Femur (tissue), 1 donor: ENCODE measurements at regions not wholly inside any gene's neighbourhood (a gene's known extent, or its start where the extent isn't known, plus 50 kb on each side); places are given as distances from the start of the nearest gene placed in this dataset.
A peak's percentile ranks its signal among the peaks of the same experiment; 100 is the strongest.
"Not testable (repeated sequence)": the region's sequence is repeated elsewhere in the genome, so short reads cannot be mapped to it uniquely, and the experiment has no call there.

ENCODE experiments used
- DNase-seq: peaks from one replicate; pipeline ENCODE4 v3.0.0-alpha.2; 2017

DNA sequence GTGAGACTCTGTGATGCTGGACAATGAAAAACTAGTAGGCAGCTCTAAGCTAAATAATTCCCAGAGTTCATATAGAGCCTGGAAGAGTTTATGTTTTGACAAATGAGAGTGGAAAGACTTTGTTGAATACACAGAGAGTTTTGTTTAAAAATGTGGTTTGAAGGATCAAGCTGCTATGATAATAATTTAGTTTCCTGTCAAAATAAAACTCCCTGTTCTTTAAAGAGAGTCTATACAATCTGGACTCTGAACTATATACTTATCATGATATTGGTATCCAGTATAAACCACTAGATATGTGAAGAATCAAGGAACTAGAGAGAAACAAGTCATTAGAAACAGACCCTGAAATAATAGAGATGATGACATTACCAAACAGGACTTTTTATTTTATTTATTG, 158.6 kb downstream of the C4orf33 start:
- no peak for DNase-seq

DNA sequence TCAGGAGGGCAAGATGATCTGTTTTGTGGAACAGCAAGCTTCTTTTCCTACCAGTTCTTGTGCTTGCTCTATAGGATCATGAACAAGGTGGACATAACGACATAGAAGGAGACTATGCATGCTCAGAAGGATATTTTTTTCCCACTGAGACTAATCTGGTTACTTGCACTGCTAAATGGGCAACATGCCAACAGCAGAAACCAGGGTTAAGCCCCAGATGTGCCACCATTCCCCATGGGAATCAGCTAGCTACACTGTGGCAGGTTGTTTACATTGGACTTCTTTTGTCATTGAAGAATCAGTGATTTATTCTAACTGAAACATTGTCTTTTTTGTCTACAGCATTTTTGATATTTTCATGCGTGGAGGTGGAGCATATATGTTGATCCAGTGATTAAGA, 165.6 kb downstream of the C4orf33 start:
- DNase-seq, result no peak

DNA sequence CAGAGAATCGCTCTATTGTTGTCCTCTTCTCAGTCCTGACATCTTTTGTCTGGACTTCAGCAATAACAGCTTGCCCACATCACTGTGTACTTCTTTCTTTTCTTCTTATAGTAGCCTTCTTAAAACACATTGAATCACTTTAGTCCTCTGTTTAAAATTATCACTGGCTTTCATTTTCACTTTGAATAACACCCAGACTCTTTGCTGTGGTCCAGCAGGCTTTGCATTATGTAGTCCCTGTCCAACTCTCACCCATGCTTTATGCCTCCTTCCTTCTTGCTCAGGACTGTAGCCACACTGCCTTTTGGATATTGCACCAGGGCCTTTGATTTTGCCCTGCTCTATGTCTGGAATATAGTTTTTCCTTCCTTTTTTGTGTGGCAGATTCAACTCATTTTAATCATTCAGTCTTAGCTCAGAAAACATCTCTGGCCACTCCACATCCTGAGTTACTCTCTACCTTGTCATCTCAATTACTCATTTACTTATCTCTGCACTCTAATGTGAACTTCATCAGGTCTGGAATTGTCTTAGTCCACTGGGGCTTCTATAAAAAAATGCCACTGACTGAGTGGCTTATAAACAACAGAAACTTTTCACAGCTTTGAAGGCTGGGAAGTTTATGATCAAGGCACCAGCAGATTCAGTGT, 168.2 kb downstream of the C4orf33 start:
- no peak for DNase-seq

DNA sequence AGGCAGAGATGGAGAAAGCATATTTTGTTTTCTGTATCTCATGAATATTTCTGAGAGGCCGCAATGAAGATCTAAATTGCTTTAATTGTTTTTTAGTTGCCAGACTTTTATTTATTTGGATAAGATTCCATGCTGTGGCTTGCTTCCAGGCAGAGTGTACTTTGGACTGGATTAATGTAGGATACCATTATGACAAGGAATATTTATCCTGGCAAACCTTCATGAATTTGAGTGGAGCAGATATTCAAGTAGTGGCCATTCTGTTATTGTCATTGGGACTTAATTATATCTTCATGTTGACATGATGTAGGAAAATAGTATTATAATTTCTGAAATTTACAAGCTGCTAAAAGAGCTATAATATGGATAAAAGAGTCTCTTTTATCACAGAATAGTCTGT, 182.9 kb downstream of the C4orf33 start:
- DNase-seq, result no peak

DNA sequence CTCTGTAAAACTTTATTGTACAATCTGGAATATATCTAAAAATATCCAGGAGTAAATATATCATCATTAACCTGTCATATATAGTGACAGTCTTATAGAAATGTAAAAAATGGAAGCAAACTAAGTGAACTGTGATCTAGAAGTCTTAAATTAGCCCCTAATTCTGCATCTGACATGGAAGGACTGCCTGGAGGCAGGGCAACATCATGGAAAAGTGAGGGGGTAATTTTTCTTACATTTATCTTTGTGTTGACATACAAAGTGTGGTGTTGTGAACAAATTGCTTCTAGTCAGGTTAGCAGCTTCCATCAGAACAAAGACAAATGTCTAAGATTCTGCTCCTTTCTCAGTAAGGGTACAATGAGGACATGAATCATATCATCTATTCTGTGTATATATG, 186.3 kb downstream of the C4orf33 start:
- no peak for DNase-seq

DNA sequence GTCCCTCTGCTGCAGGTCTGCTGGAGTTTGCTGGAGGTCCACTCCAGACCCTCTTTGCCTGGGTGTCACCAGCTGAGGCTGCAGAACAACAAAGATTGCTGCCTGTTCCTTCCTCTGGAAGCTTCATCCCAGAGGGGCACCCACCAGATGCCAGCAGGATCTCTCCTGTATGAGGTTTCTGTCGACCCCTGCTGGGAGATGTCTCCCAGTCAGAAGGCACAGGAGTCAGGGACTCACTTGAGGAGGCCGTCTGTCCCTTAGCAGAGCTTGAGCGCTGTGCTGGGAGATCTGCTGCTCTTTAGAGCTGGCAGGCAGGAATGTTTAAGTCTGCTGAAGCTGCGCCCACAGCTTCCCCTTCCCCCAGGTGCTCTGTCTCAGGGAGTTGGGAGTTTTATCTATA, 196.2 kb downstream of the C4orf33 start:
- DNase-seq, result not testable (repeated sequence)

DNA sequence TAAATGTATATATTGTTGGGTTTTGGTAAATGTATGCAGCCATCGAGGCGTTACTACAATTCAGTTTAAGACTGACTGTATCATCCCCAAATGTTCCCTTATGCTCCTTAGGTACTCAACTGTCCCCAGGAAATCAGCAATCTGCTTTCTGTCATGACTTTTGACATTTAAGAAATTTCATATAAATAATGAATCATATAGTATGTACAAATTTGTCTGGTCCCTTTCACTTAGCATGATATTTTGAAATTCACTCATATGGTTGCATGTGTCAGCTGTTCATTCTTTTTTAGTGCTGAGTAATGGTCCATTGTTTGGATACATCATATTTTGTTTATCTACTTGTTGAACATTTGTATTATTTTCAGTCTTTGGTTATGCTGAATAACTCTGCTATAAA, 218.8 kb downstream of the C4orf33 start:
- no peak for DNase-seq

DNA sequence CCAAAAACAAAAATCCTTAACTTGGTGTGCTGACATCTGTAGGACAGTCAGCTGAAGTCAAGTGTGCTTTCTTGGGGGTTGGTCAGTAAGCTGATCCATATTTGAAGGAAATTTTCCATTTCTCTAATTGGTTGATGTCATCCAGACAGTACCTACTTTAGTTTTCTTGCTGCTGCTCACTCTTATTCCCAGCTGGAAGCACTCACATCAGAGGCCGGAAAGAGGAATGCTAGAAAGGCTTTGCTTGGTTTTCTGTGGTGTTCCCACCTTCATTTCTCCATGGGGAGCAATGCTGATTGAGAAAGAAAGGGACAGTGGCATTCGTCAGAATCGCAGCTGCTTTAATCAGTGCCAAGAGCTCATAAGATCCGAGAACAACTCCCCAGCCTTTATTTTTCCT, 227.0 kb downstream of the C4orf33 start:
- DNase-seq, result no peak

DNA sequence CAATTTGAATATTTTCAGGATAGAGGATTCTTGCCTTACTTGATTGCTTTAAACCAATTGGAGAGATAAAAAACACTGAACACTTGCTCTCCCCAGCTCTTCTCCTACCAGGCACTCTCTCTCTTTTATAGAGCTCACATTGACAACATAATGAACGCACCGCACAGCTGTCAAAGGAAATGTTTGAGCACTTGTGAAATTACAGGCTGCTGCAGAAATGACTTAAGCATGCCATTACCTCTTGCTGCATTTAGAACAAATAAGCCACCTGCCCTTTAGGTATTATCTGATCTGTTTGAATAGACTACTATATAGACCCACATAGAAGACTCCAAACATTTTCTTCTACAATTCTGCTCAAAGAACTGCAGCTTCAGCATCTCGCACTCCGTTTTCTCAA, 227.7 kb downstream of the C4orf33 start:
- no peak for DNase-seq

DNA sequence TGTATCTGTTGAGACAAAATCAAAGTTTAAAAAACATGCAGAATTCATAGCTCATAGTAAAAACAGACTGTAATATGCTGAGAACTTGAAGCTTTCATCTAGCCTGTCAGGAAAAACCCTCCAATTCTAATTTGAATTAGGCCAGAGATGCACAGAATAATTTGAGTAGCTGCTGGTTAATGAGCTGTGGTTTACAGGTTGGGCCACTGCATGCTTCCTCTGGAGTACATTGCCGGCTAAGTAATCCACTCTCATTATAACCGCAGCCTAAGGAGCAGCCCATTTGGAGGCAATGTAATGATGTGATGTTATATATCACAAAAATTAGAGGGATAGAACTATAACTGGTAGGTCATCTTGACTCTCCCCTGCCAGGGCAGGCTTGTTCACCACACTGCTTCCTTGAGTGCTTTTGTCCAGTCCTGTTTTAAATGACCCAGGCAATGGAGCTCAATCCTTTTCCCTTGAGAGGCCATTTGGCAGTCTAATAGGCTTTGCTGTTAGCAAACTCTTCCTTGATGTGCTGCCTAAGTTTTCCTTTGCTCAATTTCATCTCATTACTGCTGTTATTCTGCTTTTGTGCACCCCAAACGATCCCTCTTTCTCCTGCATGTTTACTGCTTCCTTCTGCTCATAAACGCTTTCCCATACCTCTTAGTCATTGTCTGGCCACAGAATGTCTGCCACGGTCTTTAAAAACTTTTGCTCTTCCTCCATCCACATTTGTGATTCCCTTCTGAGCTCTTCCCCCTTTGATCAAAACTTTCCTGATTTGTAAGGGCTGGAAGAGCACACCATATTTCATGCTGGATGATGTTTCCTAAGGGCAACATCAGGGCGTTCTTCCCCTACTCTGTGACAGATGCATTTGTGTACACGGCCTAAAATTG, 230.9 kb downstream of the C4orf33 start:
- no peak for DNase-seq

DNA sequence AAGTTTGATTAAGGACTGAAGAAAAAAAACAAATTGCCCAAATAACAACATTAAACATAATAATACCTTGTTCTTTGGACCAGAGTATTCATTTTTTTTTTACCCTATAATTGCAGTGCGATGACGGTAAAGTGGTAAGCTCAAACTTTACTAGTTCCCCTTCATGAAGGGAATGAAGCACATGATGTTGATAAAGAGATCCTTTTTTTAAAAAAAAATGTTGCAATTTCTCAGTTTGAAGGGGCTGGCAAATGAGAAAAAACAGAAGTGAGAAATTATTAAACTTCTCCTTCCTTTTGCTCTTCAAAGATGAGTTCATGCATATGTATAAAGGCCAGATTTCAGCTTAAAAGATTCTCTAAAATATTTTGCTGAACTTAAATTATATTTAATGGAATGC, 231.7 kb downstream of the C4orf33 start:
- no peak for DNase-seq

DNA sequence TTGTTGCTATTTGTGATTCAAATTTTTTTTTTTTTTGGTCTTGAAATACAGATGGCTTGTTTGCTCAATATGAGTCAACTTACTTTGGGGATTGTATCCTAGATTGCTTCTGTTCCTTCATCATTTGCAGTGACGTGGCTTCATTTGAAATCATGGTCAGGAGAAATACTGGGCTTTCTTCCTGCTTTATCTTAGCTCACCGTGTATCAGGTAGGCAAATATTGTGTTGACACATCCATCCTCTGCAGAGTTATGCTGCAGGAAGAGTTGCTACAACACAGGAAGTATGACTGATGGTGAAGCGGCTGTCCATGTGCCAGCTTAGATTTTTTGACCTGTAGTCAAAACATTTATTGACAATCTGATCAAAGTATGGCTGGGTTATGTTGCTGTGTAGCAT, 232.2 kb downstream of the C4orf33 start:
- no peak for DNase-seq

DNA sequence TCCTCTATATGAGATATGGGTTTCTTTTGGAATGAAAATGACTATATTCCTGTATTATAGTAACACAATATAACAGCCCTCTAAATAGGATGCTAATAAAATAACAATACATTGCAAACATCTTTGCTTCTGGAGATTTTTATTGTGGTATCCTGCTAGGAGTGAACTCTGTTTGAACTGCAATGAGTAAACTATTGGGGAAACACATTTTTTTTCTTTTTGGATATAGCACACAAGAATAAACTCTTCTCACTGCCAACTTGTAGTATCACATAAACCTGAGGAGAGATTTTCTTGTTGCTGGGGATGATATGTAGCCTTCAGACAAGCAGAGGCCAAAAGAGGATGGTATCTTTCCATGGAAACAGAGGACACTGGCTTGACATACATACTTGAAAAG, 238.2 kb downstream of the C4orf33 start:
- DNase-seq, result no peak

DNA sequence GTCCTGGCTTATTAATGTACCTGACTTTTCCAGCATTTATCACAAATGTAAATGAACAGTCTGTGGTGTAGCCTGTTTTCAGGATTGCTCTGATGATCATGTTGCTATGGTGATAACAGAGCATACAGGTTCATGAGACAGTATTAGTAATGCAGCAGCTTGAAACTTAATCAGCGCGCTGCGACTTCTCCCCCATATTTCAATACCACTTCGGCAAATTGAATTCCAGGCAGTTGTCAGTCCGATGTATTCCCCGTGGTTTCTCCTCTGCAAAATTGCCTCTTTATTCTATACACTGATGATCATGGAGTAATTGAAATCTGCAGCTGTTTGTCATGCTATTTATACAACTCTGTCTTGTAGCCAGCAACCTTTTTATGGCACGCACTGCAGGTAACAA, 239.3 kb downstream of the C4orf33 start:
- DNase-seq, result peak; percentile 45

DNA sequence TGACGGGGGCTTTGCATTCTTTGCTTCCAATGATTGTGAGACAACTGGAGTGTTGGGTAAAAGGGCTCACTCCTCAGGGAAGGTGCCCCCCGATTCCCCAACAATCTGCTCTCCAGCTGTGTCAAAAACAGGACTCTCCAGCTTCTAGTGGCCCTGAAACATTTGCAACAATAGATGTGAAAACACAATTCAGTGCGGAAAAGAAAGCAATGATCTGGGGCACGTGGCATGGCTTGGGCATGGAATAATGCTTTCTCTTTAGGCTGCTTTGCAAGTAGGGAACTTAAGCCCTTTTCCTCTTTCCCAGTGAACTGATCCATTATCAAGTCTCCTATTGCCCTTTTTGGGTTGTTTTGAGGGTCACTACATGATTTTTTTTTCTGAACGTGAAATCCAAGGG, 239.9 kb downstream of the C4orf33 start:
- no peak for DNase-seq

DNA sequence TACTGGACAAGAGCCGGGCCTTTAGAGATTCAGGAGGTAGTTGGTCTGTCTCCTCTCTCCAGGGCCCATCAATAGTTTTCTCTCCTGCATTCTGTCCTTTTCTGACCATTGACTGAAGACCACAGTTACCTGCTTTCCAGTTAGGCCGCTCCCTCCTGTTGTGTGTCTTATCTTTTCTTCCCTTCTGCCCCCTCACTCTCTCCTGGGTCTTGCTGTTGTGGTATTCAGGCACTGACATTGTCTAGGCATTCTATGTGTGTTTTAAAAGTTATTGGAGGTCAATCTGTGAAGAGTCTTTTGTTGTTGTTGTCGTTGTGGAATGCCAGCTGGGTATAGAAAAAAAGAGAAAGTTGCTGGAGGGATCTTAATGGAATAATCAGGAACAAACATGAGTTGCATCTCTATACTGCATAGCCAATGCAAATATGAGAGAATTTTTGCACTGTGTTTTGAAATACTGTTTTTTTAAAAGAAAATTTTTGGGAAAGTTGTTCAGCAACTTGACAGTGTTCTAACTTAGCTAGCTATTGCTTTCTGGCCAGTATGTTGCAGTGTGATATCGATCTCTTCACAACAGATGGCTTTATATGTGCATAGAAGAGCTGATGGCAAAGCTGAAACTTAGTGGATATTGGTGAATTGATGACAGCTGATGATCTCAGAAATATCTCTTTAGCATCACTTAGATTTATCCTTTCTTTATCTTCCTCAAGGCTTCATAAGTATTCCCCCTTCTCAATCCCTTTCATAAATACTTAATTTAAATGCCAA, 240.7 kb downstream of the C4orf33 start:
- no peak for DNase-seq

DNA sequence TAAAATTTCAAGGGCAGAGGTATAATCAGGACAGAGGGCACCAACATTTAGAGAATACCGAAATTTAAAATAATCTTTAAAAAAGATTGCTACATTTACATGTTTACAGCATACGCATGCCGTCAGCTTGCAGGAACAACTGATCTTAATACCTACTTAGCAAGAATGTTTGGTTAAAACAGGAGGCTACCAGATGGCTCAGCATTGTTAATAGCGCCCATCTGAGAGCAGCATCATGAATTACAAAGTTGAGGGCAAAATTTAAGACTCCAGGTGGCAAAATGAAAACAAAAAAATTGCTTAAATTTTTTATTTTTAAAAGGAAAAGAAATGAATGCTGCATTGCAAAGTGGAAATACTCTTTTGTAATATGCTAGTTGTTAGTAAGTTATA, 241.3 kb downstream of the C4orf33 start:
- DNase-seq, result no peak

DNA sequence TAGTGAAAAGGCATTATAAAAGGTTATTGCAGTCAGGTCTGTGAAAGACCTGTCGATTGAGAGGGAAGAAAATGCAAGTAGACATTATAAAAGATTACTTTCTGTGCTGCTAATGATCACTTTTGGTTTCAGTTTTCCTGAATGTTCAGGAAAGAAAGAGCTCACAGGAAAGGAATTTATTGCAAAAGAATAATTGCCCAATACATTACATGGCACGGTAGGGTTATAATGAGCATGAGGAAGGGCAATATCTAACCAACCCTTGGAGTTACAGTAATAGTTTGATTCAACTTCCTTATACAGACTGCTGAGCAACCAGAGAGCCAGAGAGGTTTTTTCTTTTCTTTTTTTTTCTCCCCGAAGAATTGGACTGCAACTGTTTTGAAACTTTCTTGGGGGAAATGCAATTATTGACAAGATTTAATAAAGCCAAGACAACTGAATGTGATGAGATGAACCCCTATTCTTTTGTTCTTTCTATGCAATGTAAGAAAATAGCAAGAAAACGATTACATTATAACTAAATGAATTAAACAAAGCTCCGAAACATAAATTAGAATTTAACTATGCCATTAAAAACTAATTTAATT, 247.0 kb downstream of the C4orf33 start:
- DNase-seq, result no peak

DNA sequence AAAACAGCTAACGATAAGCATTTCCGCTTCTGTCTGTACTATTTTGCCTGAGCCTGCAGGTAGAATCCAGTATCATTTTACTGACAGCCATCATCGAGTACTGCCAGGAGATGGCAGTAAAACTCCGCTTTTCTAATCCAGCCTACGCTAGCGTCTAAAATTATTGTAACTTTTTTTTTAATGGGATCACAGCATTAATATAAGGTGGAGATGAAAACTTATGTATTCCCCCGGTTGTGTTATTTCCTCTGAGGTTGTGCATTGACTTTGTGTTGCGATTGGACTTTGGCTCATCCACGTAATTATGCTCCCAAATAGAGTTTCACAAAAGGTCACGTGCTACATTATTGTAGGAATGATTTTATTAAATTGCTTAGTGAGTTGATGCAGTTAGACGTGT, 248.1 kb downstream of the C4orf33 start:
- DNase-seq, result peak; percentile 41

DNA sequence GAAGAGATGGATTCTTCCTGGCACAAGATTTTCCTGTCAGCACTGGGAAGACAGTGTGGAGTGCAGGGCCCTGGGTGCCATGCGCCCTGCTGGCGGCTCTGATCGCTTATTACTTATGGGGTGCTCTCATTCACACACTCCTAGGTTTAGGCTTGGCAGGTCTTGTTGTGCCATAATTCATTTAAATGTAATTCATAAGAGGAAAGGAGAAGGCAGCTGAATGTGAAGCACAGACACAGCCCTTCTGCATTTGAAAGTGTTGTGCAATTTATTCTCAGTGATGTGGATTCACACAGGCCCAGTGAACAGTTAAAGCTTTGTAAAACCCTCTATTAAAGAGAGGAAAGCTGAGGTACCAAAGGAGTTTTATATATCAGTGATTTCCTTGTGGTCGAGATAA, 249.7 kb downstream of the C4orf33 start:
- DNase-seq, result no peak

DNA sequence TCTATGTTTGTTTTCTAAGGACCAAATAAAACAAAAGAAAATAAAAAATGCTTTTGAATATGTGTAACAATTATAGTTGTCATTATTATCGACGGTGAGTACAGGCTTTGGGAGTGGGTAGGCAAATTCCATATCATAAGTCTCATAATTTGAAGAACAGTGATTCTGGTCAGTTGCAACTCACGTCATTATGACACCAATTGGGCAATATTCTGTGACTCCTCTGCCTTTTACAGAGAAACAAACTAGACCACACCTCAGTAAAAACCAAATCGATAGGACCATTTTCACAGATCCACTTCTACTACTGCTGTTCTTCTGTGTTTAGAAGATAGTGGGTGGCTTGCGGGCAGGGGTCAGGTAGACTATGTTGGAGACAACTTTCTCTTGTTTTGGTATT, 250.1 kb downstream of the C4orf33 start:
- DNase-seq, result no peak

DNA sequence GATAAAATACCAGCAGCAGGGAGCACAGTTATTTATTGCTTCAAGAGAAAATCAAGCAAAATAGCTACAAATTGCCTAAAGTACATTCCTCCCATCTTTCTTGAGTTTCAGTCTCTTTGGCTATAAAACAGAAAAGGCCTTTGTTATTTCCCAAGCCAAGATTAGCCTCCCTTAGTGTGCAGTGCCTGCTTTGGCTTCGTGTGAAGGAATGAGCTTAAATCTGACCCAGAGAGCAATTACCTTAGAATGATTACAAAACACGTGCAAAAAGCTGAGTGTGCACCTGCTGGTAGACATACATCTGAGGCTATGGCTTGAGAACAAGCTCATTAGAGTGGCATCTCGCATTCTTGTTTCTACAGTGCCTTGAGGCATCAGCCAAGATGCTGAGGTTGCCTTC, 250.8 kb downstream of the C4orf33 start:
- DNase-seq, result no peak
